ENCODE measurements at regions not wholly inside any gene's neighbourhood (a gene's known extent, or its start where the extent isn't known, plus 50 kb on each side); places are given as distances from the start of the nearest gene placed in this dataset.
A peak's percentile ranks its signal among the peaks of the same experiment; 100 is the strongest.

DNA sequence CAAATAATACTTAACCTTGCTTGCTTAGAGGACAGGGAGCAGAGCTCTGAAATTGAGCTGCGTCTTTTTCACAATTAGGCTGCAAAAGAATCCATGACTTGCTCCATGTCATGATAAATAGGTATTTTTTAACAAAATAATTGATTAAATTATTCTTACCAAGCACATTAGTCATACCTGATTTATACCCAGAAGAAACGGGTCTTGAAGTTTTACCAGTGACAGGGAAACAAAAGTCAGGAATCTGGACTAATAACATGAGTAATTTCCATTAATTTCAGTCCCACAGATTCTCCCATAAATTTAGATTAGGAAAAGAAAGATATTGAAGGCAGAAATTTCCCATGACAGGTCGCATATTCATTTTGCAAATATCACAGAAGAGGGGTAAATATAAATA is 85.0 kb upstream of the BMP5 start:
- H3K4me3 ChIP-seq, result no peak overlapping the region
- peaks cover 9% of the 10 kb centered on the region for H3K4me1 ChIP-seq (ENCODE audit: low read depth)
- H3K9me3 ChIP-seq (ENCODE audit: low read depth), result no peaks in the 10 kb centered on the region
- H3K36me3 ChIP-seq, result no peaks in the 10 kb centered on the region
- TF ChIP-seq, protein P1, sequence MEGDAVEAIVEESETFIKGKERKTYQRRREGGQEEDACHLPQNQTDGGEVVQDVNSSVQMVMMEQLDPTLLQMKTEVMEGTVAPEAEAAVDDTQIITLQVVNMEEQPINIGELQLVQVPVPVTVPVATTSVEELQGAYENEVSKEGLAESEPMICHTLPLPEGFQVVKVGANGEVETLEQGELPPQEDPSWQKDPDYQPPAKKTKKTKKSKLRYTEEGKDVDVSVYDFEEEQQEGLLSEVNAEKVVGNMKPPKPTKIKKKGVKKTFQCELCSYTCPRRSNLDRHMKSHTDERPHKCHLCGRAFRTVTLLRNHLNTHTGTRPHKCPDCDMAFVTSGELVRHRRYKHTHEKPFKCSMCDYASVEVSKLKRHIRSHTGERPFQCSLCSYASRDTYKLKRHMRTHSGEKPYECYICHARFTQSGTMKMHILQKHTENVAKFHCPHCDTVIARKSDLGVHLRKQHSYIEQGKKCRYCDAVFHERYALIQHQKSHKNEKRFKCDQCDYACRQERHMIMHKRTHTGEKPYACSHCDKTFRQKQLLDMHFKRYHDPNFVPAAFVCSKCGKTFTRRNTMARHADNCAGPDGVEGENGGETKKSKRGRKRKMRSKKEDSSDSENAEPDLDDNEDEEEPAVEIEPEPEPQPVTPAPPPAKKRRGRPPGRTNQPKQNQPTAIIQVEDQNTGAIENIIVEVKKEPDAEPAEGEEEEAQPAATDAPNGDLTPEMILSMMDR (IDR thresholded peaks at IDR 0.05; ENCODE audit: low read depth, low read length), result no peak
- H3K27ac ChIP-seq, result no peak overlapping the region
- no peaks in the 10 kb centered on the region for H3K27me3 ChIP-seq
- DNase-seq (ENCODE audit: low read depth in 1 of 2, low spot score in 1 of 2), result no peak

DNA sequence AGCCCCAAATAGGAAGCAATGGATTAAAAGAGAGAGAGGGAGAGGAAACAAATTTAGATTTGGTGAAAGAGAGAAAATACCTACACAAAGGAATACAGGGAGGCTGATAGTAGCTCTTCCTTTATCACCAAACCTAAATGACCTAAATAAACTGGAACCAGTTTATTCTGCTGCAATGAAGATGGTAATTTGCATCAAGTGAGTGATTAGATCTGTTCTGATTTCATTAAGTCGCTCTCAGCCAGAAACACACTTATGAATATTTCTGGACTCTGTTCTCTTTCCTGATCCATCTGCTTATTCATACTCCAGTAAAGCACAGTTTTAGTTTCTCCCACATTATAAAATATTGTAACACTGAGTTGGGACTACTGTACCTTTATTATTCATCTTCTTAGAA is 83.4 kb upstream of the BMP5 start:
- no peak for DNase-seq (ENCODE audit: low read depth in 1 of 2, low spot score in 1 of 2)
- Histone ChIP-seq H3K9me3 (ENCODE audit: low read depth) (no peaks in the 10 kb centered on the region), H3K4me1 (ENCODE audit: low read depth) (peaks cover 8% of the 10 kb centered on the region), H3K36me3 (no peaks in the 10 kb centered on the region), H3K4me3 (no peak overlapping the region), H3K27ac (no peak overlapping the region), H3K27me3 (no peaks in the 10 kb centered on the region)
- TF ChIP-seq, protein P1 (IDR thresholded peaks at IDR 0.05; ENCODE audit: low read depth, low read length), result no peak

DNA sequence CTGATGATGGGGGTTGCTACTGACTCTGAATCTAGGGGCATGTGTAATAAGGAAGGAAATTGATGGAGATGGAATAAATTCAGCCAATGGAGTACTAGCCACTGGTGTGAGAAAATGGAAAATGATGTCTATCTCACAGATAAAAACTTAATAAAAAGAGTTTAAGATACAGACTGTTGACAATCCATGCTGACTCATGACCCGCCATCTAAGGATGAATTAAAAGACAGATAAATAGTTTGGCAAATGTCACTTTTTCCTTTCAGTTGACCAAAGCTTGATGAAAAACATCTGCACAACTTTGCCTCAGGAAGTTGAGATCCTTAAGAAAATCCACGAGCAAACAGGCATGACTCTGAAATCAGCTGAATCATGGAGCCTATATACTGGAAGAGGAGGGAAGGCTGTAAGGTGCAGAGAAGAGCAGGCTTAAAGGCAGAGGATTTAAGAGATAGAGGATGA is 82.6 kb upstream of the BMP5 start:
- Histone ChIP-seq H3K27ac (no peak overlapping the region), H3K4me1 (ENCODE audit: low read depth) (peaks cover under 1% of the 10 kb centered on the region), H3K36me3 (no peaks in the 10 kb centered on the region), H3K27me3 (no peaks in the 10 kb centered on the region), H3K4me3 (no peak overlapping the region), H3K9me3 (ENCODE audit: low read depth) (no peaks in the 10 kb centered on the region)
- TF ChIP-seq, protein P1 (IDR thresholded peaks at IDR 0.05; ENCODE audit: low read depth, low read length), result no peak
- peak in 1 of 2 donors; percentile 48 for DNase-seq (ENCODE audit: low read depth in 1 of 2, low spot score in 1 of 2)

DNA sequence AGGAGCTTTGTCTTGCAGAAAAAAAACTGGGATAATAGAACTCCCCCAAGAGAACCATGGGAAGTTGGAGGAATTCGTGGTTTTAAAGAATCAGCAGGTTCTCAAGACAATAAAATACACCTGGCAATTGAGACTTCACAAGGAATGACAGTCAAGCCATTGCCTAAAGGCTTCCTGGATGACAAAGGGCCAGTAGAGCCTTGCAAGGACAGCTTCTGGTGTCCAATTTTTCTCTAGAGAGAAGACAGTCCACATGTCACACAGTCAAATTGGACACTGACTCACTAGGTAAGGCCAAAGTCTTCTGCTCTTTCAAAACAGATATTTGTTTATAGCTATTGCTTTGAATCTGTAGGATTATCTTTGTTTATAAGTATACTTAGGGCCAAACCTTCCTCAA is 80.3 kb upstream of the BMP5 start:
- H3K36me3 ChIP-seq, result no peaks in the 10 kb centered on the region
- H3K9me3 ChIP-seq (ENCODE audit: low read depth), result no peaks in the 10 kb centered on the region
- H3K27me3 ChIP-seq, result no peaks in the 10 kb centered on the region
- no peak overlapping the region for H3K27ac ChIP-seq
- H3K4me3 ChIP-seq, result no peak overlapping the region
- no peak for DNase-seq (ENCODE audit: low read depth in 1 of 2, low spot score in 1 of 2)
- TF ChIP-seq, protein P1 (IDR thresholded peaks at IDR 0.05; ENCODE audit: low read depth, low read length), result no peak
- H3K4me1 ChIP-seq (ENCODE audit: low read depth), result no peaks in the 10 kb centered on the region

DNA sequence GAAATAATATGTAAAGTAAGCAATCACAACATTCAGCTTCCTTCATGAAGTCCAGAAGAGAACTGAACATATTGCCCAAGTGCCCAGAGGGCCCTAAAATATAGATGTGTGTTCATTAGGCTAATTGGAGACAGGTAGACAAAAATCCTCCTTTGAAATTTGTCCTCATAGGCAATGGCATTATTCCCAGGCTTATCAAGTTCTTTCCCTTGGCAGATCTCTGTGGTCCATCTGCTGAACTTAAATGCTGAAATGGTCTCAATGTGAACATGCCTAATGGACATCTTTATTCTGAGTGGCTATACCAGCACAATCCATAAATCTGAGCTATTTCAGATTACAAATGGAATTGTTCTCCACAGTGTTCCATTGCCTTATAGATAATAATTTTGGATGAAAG is 79.0 kb upstream of the BMP5 start:
- TF ChIP-seq, protein P1 (IDR thresholded peaks at IDR 0.05; ENCODE audit: low read depth, low read length), result no peak
- Histone ChIP-seq H3K27me3 (no peaks in the 10 kb centered on the region), H3K36me3 (no peaks in the 10 kb centered on the region), H3K9me3 (ENCODE audit: low read depth) (no peaks in the 10 kb centered on the region), H3K4me1 (ENCODE audit: low read depth) (no peaks in the 10 kb centered on the region), H3K27ac (no peak overlapping the region), H3K4me3 (no peak overlapping the region)
- DNase-seq (ENCODE audit: low read depth in 1 of 2, low spot score in 1 of 2), result no peak

DNA sequence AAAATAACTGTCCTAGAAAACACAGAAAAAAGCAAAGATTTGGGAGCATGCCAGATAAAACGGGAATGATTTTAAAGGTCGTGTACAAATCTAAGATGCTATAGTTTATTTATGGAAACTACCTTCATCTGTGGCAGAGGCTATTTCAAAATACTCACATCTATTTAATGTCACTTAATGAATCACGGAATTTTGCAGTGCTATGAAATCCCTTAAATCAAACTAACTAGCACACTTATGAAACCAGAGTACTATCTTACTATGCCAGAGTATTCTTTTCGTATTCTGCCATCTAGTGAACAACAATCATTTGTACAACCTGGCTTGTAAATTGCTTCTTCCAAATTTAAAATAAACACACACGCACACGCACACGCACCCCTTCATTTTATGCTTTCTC is 77.9 kb upstream of the BMP5 start:
- Histone ChIP-seq H3K36me3 (no peaks in the 10 kb centered on the region), H3K4me1 (ENCODE audit: low read depth) (no peaks in the 10 kb centered on the region), H3K4me3 (no peak overlapping the region), H3K27me3 (no peaks in the 10 kb centered on the region), H3K9me3 (ENCODE audit: low read depth) (no peaks in the 10 kb centered on the region), H3K27ac (no peak overlapping the region)
- TF ChIP-seq, protein P1 (IDR thresholded peaks at IDR 0.05; ENCODE audit: low read depth, low read length), result peak; percentile 51
- DNase-seq (ENCODE audit: low read depth in 1 of 2, low spot score in 1 of 2), result peak in 1 of 2 donors; percentile 75

All from cardiac muscle cell (in vitro differentiated cells and primary cell).